ENCODE measurements at regions not wholly inside any gene's neighbourhood (a gene's known extent, or its start where the extent isn't known, plus 50 kb on each side); places are given as distances from the start of the nearest gene placed in this dataset.

- Histone ChIP-seq H3K27me3 (ENCODE audit: low read depth) (no peaks in the 10 kb centered on the region), H3K9me3 (no peaks in the 10 kb centered on the region), H3K27ac (no peak overlapping the region), H3K4me3 (no peak overlapping the region), H3K36me3 (no peaks in the 10 kb centered on the region), H3K4me1 (no peaks in the 10 kb centered on the region)
- DNase-seq, result no peak
- no peak for ATAC-seq
- intact Hi-C loops (cut with DNase I), result no loop called here
- TF ChIP-seq, protein P1, sequence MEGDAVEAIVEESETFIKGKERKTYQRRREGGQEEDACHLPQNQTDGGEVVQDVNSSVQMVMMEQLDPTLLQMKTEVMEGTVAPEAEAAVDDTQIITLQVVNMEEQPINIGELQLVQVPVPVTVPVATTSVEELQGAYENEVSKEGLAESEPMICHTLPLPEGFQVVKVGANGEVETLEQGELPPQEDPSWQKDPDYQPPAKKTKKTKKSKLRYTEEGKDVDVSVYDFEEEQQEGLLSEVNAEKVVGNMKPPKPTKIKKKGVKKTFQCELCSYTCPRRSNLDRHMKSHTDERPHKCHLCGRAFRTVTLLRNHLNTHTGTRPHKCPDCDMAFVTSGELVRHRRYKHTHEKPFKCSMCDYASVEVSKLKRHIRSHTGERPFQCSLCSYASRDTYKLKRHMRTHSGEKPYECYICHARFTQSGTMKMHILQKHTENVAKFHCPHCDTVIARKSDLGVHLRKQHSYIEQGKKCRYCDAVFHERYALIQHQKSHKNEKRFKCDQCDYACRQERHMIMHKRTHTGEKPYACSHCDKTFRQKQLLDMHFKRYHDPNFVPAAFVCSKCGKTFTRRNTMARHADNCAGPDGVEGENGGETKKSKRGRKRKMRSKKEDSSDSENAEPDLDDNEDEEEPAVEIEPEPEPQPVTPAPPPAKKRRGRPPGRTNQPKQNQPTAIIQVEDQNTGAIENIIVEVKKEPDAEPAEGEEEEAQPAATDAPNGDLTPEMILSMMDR (IDR thresholded peaks at IDR 0.05), result no peak
Measured at GRCh38 chr12:84636801-84637290, 275.8 kb downstream of the SLC6A15 start.

DNA sequence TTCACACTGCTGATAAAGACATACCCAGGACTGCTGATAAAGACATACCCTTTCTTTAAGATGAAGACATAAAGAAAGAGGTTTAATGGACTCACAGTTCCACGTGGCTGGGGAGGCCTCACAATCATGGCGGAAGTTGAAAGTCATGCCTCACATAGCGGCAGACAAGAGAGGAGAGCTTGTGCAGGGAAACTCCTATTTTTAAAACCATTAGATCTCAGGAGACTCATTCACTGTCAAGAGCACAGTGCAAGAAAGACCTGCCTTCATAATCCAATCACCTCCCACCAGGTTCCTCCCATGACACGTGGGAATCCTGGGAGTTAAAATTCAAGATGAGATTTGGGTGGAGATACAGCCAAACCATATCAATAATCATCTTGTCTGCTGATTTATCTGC, 278.1 kb downstream of the SLC6A15 start:
- no peaks in the 10 kb centered on the region for H3K4me1 ChIP-seq
- TF ChIP-seq, protein P1 (IDR thresholded peaks at IDR 0.05), result no peak
- no peaks in the 10 kb centered on the region for H3K9me3 ChIP-seq
- intact Hi-C loops (cut with DNase I), result no loop called here
- H3K36me3 ChIP-seq, result no peaks in the 10 kb centered on the region
- DNase-seq, result no peak
- ATAC-seq, result no peak
- H3K27me3 ChIP-seq (ENCODE audit: low read depth), result no peaks in the 10 kb centered on the region
- no peak overlapping the region for H3K27ac ChIP-seq
- H3K4me3 ChIP-seq, result no peak overlapping the region

- DNase-seq, result no peak
- H3K36me3 ChIP-seq, result no peaks in the 10 kb centered on the region
- ATAC-seq, result no peak
- H3K27me3 ChIP-seq (ENCODE audit: low read depth), result no peaks in the 10 kb centered on the region
- no peaks in the 10 kb centered on the region for H3K9me3 ChIP-seq
- H3K4me3 ChIP-seq, result no peak overlapping the region
- H3K27ac ChIP-seq, result no peak overlapping the region
- no peaks in the 10 kb centered on the region for H3K4me1 ChIP-seq
- TF ChIP-seq, protein P1 (IDR thresholded peaks at IDR 0.05), result no peak
- intact Hi-C loops (cut with DNase I), result no loop called here
Measured at GRCh38 chr12:84632556-84632955, 280.0 kb downstream of the SLC6A15 start.

GRCh38 chr12:84631020-84631419, 281.6 kb downstream of the SLC6A15 start:
- Histone ChIP-seq H3K4me3 (no peak overlapping the region), H3K27ac (no peak overlapping the region), H3K27me3 (ENCODE audit: low read depth) (no peaks in the 10 kb centered on the region), H3K36me3 (no peaks in the 10 kb centered on the region), H3K9me3 (no peaks in the 10 kb centered on the region), H3K4me1 (no peaks in the 10 kb centered on the region)
- no peak for ATAC-seq
- intact Hi-C loops (cut with DNase I), result no loop called here
- DNase-seq, result no peak
- TF ChIP-seq, protein P1 (IDR thresholded peaks at IDR 0.05), result no peak

DNA sequence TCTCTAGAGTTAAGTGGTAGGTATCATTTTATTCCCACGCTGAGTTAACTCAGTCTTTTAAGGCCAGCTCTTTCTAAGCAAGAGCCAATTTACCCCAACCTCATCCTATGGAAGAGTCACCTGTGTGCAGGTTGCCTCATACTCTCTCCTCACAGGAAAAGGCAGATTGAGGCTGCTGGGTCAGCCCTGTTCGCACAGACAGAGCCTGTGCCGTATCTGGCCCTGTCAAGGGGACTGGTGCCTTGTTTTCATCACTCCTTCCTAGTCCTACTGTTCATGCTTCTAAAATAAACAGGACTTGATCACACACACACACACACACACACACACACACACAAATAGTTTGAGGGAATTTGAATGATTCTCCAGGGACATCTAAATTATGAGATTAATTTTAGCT, 285.0 kb downstream of the SLC6A15 start:
- Histone ChIP-seq H3K27ac (no peak overlapping the region), H3K27me3 (ENCODE audit: low read depth) (no peaks in the 10 kb centered on the region), H3K4me3 (no peak overlapping the region), H3K9me3 (no peaks in the 10 kb centered on the region), H3K36me3 (no peaks in the 10 kb centered on the region), H3K4me1 (no peaks in the 10 kb centered on the region)
- intact Hi-C loops (cut with DNase I), result no loop called here
- DNase-seq (no peak), ATAC-seq (no peak)
- TF ChIP-seq, protein P1 (IDR thresholded peaks at IDR 0.05), result no peak

GRCh38 chr12:84624601-84625000, 288.0 kb downstream of the SLC6A15 start:
- no peak overlapping the region for H3K4me3 ChIP-seq
- no peak overlapping the region for H3K27ac ChIP-seq
- DNase-seq, result no peak
- intact Hi-C loops (cut with DNase I), result no loop called here
- H3K9me3 ChIP-seq, result no peaks in the 10 kb centered on the region
- TF ChIP-seq, protein P1 (IDR thresholded peaks at IDR 0.05), result no peak
- H3K27me3 ChIP-seq (ENCODE audit: low read depth), result no peaks in the 10 kb centered on the region
- no peaks in the 10 kb centered on the region for H3K36me3 ChIP-seq
- no peaks in the 10 kb centered on the region for H3K4me1 ChIP-seq
- no peak for ATAC-seq

All from lower lobe of right lung (tissue), 2 donors.